H9 (cell line): ENCODE measurements at regions not wholly inside any gene's neighbourhood (a gene's known extent, or its start where the extent isn't known, plus 50 kb on each side); places are given as distances from the start of the nearest gene placed in this dataset.

Experiments
- DNase-seq: peaks from one replicate; pipeline ENCODE4 v3.0.0-alpha.2; 2017
- H2AFZ ChIP-seq: one replicate; pipeline ENCODE4 v1.6.1; 2013; ENCODE audit warnings: mild to moderate bottlenecking, low read length, control low read depth, moderate library complexity
- H2AK5ac ChIP-seq: 2 replicates; pipeline ENCODE4 v1.6.1; 2013; ENCODE audit warnings: low read length, control low read depth, mixed read lengths; ENCODE audit not compliant: insufficient read length
- H2BK120ac ChIP-seq: one replicate; pipeline ENCODE4 v1.6.1; 2013; ENCODE audit warnings: low read depth, mild to moderate bottlenecking, low read length, control low read depth, inconsistent platforms; ENCODE audit not compliant: poor library complexity, severe bottlenecking
- H2BK12ac ChIP-seq: 2 replicates; pipeline ENCODE4 v1.6.1; 2013; ENCODE audit warnings: low read length, control low read depth, mixed read lengths, low read depth; ENCODE audit not compliant: insufficient read length
- H2BK15ac ChIP-seq: 2 replicates; pipeline ENCODE4 v1.6.1; 2013; ENCODE audit warnings: low read depth, low read length, control low read depth
- H2BK20ac ChIP-seq: one replicate; pipeline ENCODE4 v1.6.1; 2013; ENCODE audit warnings: low read depth, mild to moderate bottlenecking, low read length, control low read depth, inconsistent platforms; ENCODE audit not compliant: poor library complexity, severe bottlenecking
- H2BK5ac ChIP-seq: 2 replicates; pipeline ENCODE4 v1.6.1; 2013; ENCODE audit warnings: low read length, control low read depth, mixed read lengths; ENCODE audit not compliant: insufficient read length
- H3K14ac ChIP-seq: 2 replicates; pipeline ENCODE4 v1.6.1; 2013; ENCODE audit warnings: low read length, control low read depth; ENCODE audit not compliant: insufficient read depth
- H3K18ac ChIP-seq: 2 replicates; pipeline ENCODE4 v1.6.1; 2013; ENCODE audit warnings: low read depth, mild to moderate bottlenecking, mixed read lengths, low read length, control low read depth; ENCODE audit not compliant: insufficient read length
- H3K23ac ChIP-seq: 2 replicates; pipeline ENCODE4 v1.6.1; 2013; ENCODE audit warnings: low read length, control low read depth, mixed read lengths, low read depth; ENCODE audit not compliant: insufficient read length
- H3K23me2 ChIP-seq: 2 replicates; pipeline ENCODE4 v1.6.1; 2013; ENCODE audit warnings: low read depth, mild to moderate bottlenecking, mixed read lengths, low read length, control low read depth; ENCODE audit not compliant: insufficient read length, poor library complexity, severe bottlenecking
- H3K27ac ChIP-seq: 2 replicates; pipeline ENCODE4 v1.5.1; 2013; ENCODE audit warnings: low read length, control low read depth, mixed read lengths, low read depth; ENCODE audit not compliant: insufficient read length
- H3K27me3 ChIP-seq: 2 replicates; pipeline ENCODE4 v1.6.1; 2013; ENCODE audit warnings: low read length, control low read depth, inconsistent platforms; ENCODE audit not compliant: insufficient read depth
- H3K4ac ChIP-seq: 2 replicates; pipeline ENCODE4 v1.6.1; 2013; ENCODE audit warnings: low read depth, mild to moderate bottlenecking, control low read depth, inconsistent platforms, low read length, moderate library complexity
- H3K4me1 ChIP-seq: 2 replicates; pipeline ENCODE4 v1.6.1; 2013; ENCODE audit warnings: low read length, control low read depth, inconsistent platforms; ENCODE audit not compliant: insufficient read depth
- H3K4me2 ChIP-seq: 2 replicates; pipeline ENCODE4 v1.6.1; 2013; ENCODE audit warnings: low read length, control low read depth, mixed read lengths; ENCODE audit not compliant: insufficient read length, insufficient read depth
- H3K56ac ChIP-seq: 2 replicates; pipeline ENCODE4 v1.6.1; 2013; ENCODE audit warnings: low read depth, mild to moderate bottlenecking, mixed read lengths, low read length, control low read depth; ENCODE audit not compliant: insufficient read length
- H3K79me1 ChIP-seq: 2 replicates; pipeline ENCODE4 v1.6.1; 2013; ENCODE audit warnings: low read depth, mild to moderate bottlenecking, moderate library complexity, low read length, control low read depth, inconsistent platforms; ENCODE audit not compliant: insufficient read depth, poor library complexity, severe bottlenecking
- H3K79me2 ChIP-seq: 2 replicates; pipeline ENCODE4 v1.6.1; 2013; ENCODE audit warnings: low read length, control low read depth, inconsistent platforms; ENCODE audit not compliant: insufficient read depth
- H3K9ac ChIP-seq: 2 replicates; pipeline ENCODE4 v1.6.1; 2013; ENCODE audit warnings: low read length, control low read depth, mixed read lengths; ENCODE audit not compliant: insufficient read length; ENCODE audit errors: extremely low read depth
- H3K9me3 ChIP-seq: one replicate; pipeline ENCODE4 v1.6.1; 2013; ENCODE audit warnings: low read depth, low read length, inconsistent platforms; ENCODE audit not compliant: control insufficient read depth
- H3T11ph ChIP-seq: one replicate; pipeline ENCODE4 v1.6.1; 2013; ENCODE audit warnings: mild to moderate bottlenecking, low read length, control low read depth, inconsistent platforms
- H4K20me1 ChIP-seq: one replicate; pipeline ENCODE4 v1.6.1; 2013; ENCODE audit not compliant: control insufficient read depth, insufficient read length, insufficient read depth
- H4K5ac ChIP-seq: 2 replicates; pipeline ENCODE4 v1.6.1; 2013; ENCODE audit warnings: low read depth, mild to moderate bottlenecking, mixed read lengths, low read length, control low read depth; ENCODE audit not compliant: insufficient read length
- H4K8ac ChIP-seq: replicated peaks from 2 replicates; pipeline ENCODE4 v1.6.1; 2013; ENCODE audit warnings: low read length, control low read depth, mixed read lengths, low read depth; ENCODE audit not compliant: insufficient read length
- H4K91ac ChIP-seq: 2 replicates; pipeline ENCODE4 v1.6.1; 2013; ENCODE audit warnings: low read depth, mild to moderate bottlenecking, moderate library complexity, mixed read lengths, low read length, control low read depth; ENCODE audit not compliant: insufficient read length
- H3K27ac Mint-ChIP-seq, 3 experiments: 2 replicates in 2 of 3; 3 replicates in 1 of 3; pipeline ENCODE4 v1.8.0; 2020 to 2021; ENCODE audit warnings: mixed read lengths in 3 of 3, mild to moderate bottlenecking in 1 of 3, moderate library complexity in 1 of 3
- H3K27me3 Mint-ChIP-seq: 2 replicates; pipeline ENCODE4 v1.8.0; 2021; ENCODE audit warnings: low read depth, mild to moderate bottlenecking, moderate library complexity, mixed read lengths
- H3K36me3 Mint-ChIP-seq, 3 experiments: 2 replicates in 2 of 3; 3 replicates in 1 of 3; pipeline ENCODE4 v1.8.0; 2020 to 2021; ENCODE audit warnings: low read depth in 3 of 3, mixed read lengths in 3 of 3; ENCODE audit not compliant: insufficient read depth in 1 of 3
- H3K4me1 Mint-ChIP-seq, 2 experiments: 2 replicates each; pipeline ENCODE4 v1.8.0; 2020; ENCODE audit warnings: mixed read lengths in 2 of 2
- H3K4me3 Mint-ChIP-seq, 2 experiments: 2 replicates in 1 of 2; 3 replicates in 1 of 2; pipeline ENCODE4 v1.8.0; 2020 to 2021; ENCODE audit warnings: mild to moderate bottlenecking in 2 of 2, mixed read lengths in 2 of 2, moderate library complexity in 1 of 2
- H3K9me3 Mint-ChIP-seq, 2 experiments: 2 replicates in 1 of 2; 3 replicates in 1 of 2; pipeline ENCODE4 v1.8.0; 2020; ENCODE audit warnings: mild to moderate bottlenecking in 2 of 2, mixed read lengths in 2 of 2, moderate library complexity in 1 of 2
- WGBS: extraction: QIAGEN DNeasy Blood & Tissue Kit; methylation state at CpG from one replicate; pipeline ENCODE4 v1.1.7; 2013; ENCODE audit warnings: missing lambda C conversion rate, low lambda C conversion rate, mixed read lengths; ENCODE audit not compliant: insufficient read length; ENCODE audit errors: extremely low coverage; 5-methylcytosine and 5-hydroxymethylcytosine counted together
- TF ChIP-seq, protein P1 (sequence below): fragments of 200-600 bp; sonication (generic); conservative IDR thresholded peaks from 3 replicates; pipeline ENCODE4 v1.8.0; 2021; ENCODE audit warnings: antibody characterized with exemption, mild to moderate bottlenecking

DNA sequence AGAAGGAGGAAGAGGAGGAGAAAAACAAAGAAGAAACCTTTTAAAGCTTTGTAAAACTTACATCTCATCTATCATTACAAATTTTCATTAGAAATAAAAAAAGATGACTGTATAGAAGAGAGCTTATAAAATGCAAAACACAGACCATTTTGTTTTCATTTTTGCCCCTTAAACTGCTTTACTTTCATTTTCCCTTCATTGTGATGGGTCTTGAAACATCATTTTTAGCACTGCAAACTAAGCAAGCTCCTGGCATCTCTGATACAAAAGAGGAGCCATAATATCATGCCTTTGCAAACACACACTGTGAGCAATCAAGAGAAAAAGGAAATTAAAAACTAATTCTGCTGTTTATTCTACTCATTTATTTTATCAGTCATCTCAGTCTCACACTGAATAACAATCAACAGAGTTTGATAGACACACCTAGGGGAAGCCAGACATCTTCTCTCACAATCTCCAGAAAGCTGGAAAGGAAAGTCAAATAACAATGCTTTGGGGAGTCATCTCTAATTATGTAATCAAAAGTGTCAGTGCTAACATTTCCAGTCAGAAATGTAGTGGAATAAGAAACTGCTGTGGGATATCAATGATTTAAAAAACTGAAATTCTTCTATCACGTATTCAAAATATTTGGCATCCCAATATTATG, 467.7 kb upstream of the FAT3 start:
- H3K18ac ChIP-seq: no peak overlapping the region
- no peak overlapping the region for H4K8ac ChIP-seq
- TF ChIP-seq, protein P1, sequence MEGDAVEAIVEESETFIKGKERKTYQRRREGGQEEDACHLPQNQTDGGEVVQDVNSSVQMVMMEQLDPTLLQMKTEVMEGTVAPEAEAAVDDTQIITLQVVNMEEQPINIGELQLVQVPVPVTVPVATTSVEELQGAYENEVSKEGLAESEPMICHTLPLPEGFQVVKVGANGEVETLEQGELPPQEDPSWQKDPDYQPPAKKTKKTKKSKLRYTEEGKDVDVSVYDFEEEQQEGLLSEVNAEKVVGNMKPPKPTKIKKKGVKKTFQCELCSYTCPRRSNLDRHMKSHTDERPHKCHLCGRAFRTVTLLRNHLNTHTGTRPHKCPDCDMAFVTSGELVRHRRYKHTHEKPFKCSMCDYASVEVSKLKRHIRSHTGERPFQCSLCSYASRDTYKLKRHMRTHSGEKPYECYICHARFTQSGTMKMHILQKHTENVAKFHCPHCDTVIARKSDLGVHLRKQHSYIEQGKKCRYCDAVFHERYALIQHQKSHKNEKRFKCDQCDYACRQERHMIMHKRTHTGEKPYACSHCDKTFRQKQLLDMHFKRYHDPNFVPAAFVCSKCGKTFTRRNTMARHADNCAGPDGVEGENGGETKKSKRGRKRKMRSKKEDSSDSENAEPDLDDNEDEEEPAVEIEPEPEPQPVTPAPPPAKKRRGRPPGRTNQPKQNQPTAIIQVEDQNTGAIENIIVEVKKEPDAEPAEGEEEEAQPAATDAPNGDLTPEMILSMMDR: no peak
- H3K79me1 ChIP-seq: no peaks in the 10 kb centered on the region
- Mint-ChIP-seq H3K36me3 (no peaks in the 10 kb centered on the region), H3K4me1 (peaks cover 7 to 12% of the 10 kb centered on the region in 2 experiments), H3K9me3 (peaks cover 0 to 4% of the 10 kb centered on the region in 2 experiments; a peak in 2 of 5 replicates), H3K27me3 (no peaks in the 10 kb centered on the region), H3K4me3 (no peak overlapping the region), H3K27ac (no peak overlapping the region)
- no peak overlapping the region for H3T11ph ChIP-seq
- no peak overlapping the region for H2BK5ac ChIP-seq
- H4K91ac ChIP-seq: no peak overlapping the region
- H4K5ac ChIP-seq: no peak overlapping the region
- no peaks in the 10 kb centered on the region for H3K27me3 ChIP-seq
- H3K4ac ChIP-seq: no peak overlapping the region
- H2AFZ ChIP-seq: no peak overlapping the region
- H3K9me3 ChIP-seq: no peaks in the 10 kb centered on the region
- H3K79me2 ChIP-seq: no peaks in the 10 kb centered on the region
- H2BK15ac ChIP-seq: no peak overlapping the region
- no peak overlapping the region for H2BK12ac ChIP-seq
- no CpG with 5 or more reads among the region's 1 CpG for WGBS
- no peak overlapping the region for H3K27ac ChIP-seq
- H3K4me1 ChIP-seq: no peaks in the 10 kb centered on the region
- no peaks in the 10 kb centered on the region for H3K23me2 ChIP-seq
- no peak overlapping the region for H3K56ac ChIP-seq
- H2AK5ac ChIP-seq: no peak overlapping the region
- H2BK120ac ChIP-seq: no peak overlapping the region
- no peak overlapping the region for H3K4me2 ChIP-seq
- no peak overlapping the region for H3K23ac ChIP-seq
- no peak overlapping the region for H3K9ac ChIP-seq
- no peaks in the 10 kb centered on the region for H4K20me1 ChIP-seq
- H2BK20ac ChIP-seq: no peak overlapping the region
- no peak for DNase-seq
- no peak overlapping the region for H3K14ac ChIP-seq
